ENCODE measurements at regions not wholly inside any gene's neighbourhood (a gene's known extent, or its start where the extent isn't known, plus 50 kb on each side); places are given as distances from the start of the nearest gene placed in this dataset.

DNA sequence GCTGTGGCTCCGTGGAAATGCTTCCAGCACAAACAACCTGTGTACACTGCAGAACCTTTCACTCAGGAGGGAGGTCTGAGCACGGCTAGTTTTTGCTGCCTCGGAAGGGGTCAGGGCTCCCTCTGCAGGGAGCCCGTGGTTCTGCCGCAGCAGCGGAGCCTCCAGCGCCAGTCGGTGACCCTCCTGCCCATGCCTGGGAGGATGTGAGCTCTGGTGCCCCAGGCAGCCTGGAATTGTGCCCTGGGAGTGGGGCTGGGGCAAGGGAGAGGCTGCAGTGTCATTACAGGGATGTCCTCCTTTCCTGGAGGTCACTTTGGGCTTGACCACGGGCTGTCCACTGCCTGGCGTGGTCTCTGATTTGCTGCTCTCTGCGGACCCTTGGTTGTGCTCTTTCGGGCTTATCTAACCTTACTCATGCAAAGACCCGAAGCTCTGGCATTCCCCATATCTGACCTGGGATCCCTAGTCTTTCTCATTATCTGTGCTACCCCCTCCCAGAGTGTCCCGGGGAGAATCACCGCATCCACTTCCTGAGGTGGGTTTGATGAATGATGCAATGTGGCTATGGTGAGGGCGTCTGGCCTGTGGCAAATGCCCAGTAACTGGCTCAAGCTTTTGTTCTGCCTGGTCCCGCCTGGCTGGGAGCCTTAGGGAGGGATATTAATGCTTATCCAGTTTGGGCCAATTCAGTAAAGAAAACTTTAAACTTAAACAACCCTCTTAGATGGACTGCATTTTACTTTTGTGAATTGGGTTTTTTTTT lies 59.6 kb upstream of the TAGAP start:
- TF ChIP-seq CTCF (conservative IDR thresholded peaks at IDR 0.05; ENCODE audit: low read length) = peak; percentile 98
- no peak for TF ChIP-seq EZH2phosphoT487 (IDR thresholded peaks at IDR 0.05; ENCODE audit: borderline replicate concordance, low read depth, low read length)
